Right hindlimb (tissue), 1 donor: ENCODE measurements at regions not wholly inside any gene's neighbourhood (a gene's known extent, or its start where the extent isn't known, plus 50 kb on each side); places are given as distances from the start of the nearest gene placed in this dataset.

Experiments
- DNase-seq: peaks from one replicate; pipeline ENCODE4 v3.0.0-alpha.2; 2018

DNA sequence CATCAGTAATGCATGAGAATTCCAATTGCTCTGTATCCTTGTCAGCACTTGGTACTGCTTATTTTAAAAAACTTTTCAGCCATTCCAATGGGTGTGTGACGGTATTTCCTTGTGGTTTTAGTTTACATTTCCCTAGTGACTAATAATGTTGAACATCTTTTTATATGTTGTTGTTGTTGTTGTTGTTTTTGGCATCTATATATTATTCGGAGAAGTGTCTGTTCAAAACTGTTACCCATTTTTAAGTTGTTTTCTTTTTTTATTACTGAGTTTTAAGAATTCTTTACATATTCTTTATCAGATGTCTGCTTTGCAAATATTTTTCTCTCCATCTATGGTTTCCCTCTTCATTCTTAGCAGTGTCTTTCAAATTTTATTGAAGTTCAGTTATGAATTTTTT, 231.1 kb upstream of the POU3F1 start:
- DNase-seq: no peak

DNA sequence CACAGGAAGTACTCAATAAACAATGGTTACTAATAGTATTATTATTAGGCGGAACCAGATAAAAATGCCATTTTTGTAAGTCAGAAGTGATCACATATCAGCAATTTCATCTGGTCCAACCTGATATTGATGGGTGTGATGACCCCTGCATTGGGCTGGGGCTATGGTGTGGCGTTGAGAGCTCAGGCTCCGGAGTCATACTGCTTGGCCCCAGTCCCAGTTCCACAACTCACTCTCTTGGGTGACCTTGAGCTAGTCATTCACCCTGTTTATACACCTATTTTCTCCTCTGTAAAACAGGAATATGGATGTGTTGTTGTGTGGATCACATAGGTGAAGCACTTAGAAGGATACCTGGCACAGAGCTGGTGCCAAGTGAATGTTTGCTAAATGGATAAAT, 229.4 kb upstream of the POU3F1 start:
- no peak for DNase-seq

DNA sequence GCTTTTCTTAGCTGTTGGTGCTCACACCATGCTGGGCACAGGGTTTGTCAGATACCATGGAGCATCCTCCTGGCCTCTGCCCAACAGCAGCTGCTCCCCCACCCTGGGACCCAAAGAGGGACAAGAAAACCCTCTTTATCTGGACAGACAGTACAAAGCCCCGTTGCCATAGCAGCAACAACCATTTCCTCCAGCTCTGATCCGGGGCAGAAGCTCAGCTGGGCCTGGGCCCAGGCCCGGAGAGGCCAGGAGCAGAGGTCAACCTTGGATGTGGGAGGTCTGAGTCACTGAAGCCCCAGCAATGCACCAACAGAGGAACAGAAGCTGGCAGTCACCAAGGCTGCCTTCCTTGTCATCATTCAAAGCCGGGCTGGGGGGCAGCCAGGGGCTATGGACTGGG, 228.4 kb upstream of the POU3F1 start:
- peak; percentile 50 for DNase-seq

DNA sequence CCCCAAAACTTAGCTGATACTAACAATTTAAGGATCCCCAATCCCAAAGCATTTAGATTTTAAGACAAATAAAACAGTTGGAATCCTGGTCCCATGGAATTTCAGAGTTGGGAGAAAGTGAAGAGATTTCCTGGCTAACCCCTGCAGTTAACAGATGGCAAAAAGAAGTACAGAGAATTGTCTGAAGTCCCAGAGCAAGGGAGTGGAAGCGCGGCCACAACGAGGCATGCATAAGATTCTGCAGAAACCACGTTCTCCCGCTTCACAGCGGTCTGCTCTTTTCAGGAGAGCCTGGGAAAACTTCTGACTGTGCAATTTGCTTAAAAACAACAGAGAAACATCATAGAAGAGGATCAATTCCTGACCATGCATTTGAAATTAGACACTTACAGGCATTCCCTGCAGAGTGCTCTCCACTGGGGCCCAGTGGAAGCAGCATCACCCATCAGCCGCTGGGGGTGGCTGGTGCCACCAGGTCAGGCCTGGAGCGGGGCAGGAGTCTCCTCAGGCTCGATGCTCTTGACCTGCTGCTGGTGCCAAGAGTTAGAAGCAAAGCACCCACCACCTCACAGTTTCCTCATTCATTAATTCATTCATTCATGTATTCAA, 226.7 kb upstream of the POU3F1 start:
- DNase-seq: no peak

DNA sequence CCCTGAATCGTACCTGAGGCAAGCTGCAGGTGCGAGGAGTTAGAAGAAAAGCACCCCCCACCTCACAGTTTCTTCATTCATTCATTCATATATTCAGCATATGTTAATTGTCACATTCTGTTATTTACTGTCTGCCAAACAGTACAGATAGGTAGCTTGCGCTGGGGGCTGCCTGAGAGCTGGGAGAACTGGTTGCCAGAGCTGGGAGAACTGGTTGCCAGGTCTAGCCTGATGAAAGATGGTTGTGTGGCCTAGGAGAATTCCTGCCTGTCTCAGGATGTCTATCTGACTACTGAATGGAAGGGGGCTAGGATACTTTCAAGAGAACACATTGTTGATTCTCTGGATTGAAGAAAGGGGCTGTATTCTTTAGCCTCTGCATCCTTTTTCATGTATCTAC, 225.9 kb upstream of the POU3F1 start:
- DNase-seq: no peak

DNA sequence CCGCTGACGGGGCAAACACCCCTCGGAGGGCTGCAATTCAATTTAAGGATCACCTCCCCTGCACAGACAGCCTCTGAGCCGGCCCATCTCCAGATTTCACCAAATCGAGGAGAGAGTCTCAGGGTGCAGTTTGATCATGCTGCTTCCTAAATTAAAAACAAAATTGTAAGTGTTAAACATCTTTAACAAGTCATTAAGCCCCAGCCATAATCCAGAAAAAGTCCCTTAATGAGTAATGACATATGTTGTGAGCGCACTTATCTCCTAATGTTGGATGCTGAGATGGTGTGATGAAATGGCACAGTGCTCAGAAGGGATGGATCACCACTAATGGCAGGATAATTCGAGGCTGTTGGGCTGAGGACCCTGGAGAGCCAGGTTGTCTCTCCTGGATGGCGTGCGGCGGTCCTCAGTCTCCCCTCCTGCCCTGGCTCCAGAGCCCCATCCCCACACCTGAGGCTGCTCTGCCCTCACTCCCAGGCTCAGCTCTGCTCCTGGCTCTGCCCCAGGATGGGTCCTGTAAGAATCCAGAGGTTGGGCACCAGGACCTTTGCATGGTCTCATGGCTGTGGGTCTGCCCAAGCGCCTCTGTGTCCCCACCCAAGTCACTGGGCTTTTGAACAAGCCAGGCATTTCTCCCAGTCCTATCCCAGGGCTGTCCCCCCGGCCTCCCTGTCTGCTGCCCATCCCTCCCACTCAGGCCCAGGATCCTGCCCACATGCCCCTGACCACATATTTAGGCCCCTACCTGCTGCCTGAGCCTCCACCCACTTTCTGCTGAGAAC, 224.4 kb upstream of the POU3F1 start:
- DNase-seq: no peak

DNA sequence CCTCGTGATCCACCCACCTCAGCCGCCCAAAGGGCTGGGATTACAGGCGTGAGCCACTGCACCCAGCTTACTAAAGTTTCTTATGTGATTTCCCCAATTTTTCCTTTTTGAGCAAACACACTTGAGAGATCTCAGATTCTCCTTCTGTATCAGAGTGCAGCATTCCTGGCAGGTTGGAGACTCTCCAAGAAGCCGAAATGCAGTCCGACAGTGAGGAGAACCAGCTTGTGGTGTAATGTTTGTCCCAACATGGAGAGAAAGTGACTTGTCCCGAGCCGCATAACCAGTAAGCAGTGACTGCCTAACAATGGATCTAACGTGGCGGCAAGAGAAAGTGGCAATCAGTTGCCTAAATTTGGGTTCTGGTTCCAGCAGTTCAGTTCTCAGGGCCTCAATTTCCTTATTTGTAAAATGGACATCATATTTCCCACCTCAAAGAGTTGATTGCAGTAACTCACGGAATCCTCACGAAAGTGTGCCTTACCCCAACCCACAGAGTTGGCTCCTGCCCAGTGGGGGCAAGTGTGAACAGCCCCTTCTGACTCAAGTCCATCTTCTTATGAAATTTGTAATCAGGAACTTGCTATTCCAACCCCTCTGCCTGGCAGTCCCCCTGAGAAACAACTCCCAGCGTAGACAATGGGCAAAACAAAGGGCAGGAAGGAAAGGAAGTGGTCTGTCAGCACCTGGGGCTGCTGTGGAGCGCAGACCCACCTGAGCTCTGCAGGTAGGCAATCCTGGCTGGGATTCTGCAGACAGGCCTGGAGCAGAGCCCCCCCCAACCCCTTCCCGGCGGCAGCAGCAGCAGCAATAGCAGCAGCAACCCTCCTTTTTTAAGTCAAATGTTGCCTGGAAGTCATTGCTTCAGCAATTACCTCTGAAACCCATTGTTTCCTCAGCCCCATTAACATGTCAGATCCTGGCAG, 223.6 kb upstream of the POU3F1 start:
- DNase-seq: no peak

DNA sequence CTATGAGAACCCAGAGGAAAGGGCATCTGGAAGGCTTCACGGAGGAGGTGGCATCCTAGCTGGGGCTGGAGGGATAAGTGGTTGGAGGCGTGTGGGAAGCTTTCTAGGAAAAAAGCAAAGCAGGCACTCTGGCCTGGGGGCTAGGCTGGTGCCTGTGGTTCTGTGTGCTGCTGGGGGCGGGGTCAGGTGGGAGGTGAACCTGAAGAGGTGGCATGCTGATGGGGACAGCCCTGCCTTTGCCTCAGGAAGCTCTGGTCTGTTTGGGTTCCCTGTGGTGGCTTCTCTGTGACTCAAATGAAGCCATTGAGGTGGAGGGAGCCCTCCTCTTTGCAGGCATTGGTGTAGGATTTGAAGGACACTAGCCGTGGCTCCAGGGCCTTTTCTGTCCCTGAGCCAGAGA, 221.6 kb upstream of the POU3F1 start:
- no peak for DNase-seq

DNA sequence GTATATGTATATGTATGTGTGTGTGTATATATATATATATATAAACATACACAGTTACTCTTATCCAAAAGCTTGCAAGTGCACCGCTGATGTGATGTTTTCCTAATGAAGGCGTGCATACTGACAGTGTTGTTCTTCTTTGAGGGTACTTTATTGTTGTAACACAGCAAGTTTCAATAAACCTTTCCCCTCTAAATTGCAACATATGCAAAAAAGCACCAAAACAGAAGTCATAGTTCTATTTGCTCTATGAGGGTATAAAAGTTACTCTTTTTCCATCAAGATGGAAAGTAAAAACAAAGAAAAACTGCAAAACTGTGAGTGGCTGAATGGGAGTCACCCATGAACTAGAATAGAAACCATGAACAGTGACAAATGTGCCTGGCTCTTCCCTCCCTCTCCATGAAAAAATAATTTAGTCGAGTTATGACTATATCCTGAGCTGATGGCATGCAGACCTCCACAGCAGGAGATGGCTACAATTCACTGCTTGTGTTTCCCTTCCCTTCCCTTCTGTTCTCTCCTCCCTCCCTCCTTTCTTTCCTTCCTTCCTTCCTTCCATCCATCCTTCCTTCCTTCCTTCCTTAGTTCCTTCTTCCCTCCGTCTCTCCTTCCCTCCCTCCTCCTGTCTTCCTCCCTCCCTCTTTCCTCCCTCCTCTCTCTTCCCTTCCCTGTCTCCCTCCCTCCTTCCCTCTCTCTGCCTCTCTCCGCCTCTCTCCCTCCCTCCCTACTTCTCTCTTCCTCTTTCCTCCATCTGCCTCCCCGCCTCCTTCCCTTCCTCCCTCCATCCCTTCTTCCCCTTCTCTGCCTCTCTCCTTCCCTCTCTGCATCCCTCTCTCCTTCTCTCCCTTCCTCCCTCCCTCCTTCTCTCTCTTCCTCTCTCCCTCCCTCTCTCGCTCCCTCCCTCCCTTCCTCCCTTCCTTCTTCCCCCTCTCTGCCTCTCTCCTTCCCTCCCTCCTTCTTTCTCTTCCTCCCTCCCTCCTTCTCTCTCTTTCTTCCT, 220.7 kb upstream of the POU3F1 start:
- no peak for DNase-seq

DNA sequence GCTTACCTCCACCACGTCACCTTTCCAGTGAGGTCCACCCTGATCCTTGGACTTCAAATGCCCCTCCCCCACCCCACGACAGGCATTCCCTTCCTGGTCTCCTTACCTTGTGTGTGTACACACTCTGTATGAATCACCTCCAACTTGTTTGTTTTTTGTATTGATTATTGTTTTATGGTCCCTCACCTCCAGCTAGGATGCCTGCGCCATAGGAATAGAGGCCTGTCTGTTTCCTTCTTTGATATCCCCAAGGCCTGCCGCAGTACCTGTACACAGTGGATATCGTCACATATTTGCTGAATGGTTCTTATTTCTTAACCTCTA, 219.6 kb upstream of the POU3F1 start:
- DNase-seq: no peak

DNA sequence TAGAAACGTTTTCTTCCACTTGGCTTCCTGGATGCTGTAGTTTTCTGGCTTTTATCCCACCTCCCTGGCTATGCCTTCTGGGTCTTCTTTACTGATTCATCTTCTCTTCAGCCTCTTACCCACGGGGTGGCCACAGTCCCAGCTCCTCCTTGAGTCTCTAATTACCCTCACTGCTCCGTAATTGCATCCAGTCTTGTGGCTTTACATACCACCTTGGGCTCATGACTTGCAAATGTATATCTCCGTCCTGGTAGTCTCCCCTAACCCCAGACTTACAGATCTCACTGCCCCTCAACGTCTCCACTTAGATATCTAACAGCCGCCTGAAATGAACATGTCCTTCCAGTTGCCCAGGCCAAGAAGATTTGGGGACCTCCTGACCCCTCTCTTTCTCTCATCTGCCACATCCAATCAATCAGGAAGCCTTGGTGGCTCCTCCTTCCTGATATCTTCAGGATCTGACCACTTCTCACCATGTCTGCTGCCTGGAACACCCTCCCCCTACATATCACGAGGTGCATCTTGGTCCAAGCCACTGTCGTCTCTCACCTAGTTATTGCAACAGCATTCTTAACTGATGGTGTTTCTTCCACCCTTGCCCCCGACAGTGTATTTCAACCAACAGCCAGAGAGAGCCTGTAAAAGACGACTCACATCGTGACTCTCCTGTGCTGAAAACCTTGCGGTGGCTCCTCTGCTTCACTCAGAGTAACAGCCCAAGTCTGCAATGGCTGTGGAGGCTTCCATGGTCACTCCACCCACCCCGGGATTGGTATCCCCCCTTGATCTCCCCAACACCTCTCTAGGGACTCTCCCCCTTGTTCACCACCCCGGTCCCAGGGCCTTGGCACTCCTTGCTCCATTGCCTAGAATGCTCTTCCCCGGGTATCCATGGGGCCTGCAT, 219.0 kb upstream of the POU3F1 start:
- DNase-seq: no peak

DNA sequence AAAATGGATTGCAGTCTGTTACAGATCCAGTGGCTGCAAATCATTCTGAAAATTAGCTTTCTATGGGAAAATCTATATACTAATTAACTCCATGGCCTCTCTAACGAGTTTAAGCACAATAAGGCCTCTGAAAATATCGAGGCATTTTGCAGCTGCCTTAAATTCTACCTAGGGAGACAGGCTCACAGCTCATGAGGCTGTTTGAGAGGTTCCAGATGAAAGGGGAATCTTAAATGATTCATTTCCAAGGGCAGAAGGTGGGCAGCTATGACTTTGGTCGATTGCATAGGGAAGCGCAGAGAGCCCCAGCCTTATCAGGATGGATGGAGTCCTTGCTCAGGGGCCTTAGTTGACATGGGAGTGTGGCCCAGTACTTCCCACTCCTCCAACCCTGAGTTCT, 216.8 kb upstream of the POU3F1 start:
- DNase-seq: no peak

DNA sequence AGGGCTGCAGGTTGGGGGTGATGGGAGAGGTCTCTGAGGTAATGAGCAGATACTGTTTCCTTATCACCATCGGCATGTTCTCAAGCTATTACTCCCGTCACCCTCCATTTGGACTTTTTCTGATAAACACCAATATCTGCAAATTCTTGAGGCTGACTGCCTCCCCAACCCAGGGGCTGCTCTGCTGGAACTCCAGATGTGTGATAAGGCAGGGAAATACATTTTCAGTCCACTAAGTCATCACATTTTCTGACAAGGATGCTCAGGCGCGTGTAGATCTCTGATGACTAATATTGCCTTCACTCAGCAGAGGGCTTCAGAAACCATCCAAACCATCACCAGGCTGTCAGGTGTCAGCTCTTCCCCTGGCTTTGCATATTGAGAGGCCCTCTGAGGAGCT, 215.0 kb upstream of the POU3F1 start:
- no peak for DNase-seq

DNA sequence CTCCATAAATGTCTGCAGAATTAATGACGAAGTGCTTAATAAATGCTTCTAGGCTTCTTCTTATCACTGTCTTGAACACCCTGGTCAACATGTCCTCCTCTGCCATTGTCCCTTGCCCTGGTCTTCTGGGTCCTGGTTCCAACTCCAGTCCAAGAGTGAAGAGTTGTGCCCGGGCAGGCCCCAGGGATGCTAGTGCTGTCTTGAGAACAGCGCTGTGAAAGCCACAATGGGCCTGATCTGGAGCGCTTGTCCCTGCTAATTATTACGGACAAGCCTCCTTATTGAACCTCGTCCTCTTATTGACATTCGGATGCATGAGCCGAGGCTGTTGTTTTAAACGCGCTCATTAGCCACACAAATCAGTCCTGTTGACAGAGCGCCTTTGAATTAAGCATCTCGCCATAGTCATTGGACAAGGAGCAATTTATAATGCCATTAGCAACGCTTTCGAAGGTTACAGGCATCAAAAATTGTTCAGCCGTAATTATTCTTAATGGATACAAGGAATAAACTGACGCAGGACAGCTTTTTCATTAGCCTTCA, 211.6 kb upstream of the POU3F1 start:
- DNase-seq: no peak

DNA sequence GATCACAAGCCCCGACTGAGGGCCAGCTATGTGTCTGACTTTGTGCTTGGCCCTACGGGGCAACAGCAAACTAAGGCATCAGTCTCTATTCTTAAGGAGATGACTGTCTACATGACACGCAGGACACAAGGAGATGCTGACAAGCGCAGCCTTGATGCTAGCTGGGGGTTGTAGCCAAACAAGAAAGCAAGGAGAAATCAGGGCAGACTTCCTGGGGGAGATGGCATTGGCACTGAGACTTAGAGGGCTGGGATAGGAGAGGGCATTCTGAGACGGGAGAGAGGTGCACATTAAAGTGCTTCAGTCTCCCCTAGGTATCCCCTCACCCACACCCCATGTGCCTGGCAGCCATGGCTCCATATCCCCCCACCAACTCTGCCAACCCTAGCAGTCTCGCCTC, 210.8 kb upstream of the POU3F1 start:
- DNase-seq: no peak

DNA sequence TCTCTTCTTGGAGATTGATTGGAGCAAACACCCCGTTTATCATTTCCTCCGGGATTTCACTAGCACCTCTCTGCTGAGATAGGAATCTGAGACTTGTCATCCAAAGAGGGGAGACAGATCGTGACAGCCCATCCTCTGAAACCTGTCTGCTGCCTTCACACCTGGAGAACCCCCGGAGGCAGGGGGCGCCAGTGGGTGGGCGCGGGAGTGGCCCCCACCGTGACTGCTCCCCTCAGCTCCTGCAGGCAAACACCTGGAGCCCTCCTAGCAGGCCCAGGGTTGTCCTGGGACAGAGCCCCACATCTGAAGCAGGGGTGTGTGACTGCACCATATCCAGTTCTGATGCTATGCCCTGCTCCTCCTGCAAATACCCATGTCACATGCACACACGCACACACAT, 209.5 kb upstream of the POU3F1 start:
- no peak for DNase-seq

DNA sequence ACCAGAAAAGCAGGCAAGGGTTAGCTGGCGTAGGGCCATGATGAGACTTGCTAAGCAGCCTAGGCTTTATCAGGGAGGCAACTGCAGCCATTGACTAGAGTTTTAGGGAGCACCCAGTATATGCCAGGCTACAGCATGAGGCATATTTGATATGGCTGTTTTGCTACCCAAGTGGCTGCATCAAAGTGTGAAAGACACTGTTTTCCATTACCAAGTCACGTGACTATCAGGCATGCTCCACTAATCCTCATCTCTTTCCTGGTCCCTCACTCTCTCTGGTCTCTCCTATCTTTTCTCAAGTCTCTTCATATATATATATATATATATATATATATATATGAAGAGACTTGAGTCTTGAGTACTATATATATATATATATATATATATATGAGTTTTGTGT, 206.7 kb upstream of the POU3F1 start:
- no peak for DNase-seq

DNA sequence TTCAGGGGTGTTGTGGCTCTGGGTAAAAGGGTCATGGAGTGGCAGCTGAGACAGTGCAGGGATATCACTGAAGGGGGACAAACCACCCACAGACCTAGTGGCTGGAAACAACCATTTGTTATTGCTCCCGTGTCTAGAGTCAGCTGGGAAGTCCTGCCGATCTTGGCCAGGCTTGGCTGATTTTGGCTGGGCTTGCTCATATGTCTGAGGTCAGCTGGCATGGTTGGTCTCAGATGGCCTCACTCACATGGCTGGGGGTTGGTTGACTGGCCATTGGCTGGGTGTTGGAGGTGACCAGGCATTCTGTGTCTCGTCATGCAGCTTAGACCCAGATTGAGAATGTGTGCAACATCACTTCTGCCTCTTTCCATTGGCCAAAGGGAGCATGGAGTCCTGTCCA, 203.8 kb upstream of the POU3F1 start:
- DNase-seq: no peak

DNA sequence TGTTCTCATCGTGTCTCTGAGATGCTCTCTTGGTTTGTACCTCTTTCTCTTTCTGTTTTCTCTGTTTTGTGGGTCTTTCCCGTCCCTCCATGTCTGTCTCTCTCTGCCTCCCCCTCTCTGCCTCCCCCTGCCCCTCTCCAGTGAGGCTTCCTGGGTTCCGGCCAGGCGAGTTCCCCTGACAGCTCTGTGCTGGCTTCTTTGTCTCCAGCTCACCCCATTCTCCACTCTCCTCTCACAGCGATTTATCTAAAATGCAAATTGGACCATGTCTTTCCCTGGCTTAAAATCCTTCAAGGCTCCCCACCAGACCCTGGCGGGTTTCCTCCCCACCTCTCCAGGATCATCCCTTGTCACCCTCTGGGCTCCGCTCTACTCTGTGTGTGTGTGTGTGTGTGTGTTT, 202.4 kb upstream of the POU3F1 start:
- no peak for DNase-seq

DNA sequence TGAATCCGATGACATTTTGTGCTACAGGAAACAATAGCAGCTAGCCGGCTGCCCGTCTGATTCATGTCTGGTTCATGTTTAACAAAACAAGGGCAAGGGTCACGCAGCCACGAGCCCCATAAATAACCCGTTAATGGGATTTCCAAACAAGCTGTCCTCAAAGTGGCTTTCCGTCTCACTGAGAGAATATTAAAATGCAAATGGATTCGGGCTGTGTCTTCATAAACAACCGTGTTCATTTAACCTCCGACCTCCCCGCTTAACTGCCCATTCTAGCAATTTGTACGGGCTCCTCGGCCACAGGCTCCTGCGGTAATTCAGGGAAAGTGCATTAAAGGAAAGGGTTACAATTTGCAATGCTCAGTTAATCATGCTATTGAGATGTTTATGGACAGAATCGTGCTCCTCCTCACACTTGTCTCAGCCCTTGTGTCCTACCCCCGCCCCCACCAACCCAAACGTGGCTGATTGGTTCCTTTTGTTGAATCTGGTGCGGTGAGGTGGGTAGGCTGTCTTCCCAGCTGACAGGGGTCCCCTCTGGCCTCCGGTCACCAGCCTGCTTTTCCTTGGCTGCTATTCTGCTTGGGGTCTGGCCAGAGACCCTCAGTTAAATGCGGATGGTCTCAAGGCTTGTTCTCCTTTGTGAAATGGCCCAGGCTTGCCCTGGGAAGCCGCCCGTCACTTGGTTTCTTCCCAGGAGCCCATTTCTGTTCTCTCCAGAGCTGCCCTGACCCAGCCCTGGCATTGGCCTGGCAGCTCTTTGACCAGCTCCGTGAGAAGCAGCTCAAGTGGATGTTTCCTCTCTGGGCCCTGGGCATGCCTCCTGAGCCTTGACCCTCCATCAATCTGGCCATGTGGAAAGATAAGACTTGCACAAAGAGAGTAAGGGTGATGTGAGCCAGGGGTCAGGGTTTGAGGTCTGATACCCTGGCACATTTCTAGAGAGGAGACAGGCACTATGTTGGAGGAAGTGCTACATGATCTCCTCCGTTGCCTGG, 200.7 kb upstream of the POU3F1 start:
- DNase-seq: no peak
